ENCODE measurements at regions not wholly inside any gene's neighbourhood (a gene's known extent, or its start where the extent isn't known, plus 50 kb on each side); places are given as distances from the start of the nearest gene placed in this dataset.

GRCh38 chr3:13954266-13954665, 74.4 kb upstream of the WNT7A start:
- TF ChIP-seq CTCF (IDR thresholded peaks at IDR 0.05) (no peak), POLR2A (IDR thresholded peaks at IDR 0.05) (no peak)
